CD14-positive monocyte (primary cell): ENCODE measurements at regions not wholly inside any gene's neighbourhood (a gene's known extent, or its start where the extent isn't known, plus 50 kb on each side); places are given as distances from the start of the nearest gene placed in this dataset.

ENCODE experiments used
- DNase-seq, 3 donors: peaks; one replicate each; pipeline ENCODE4 v3.0.0-alpha.2; 2011 to 2022
- H2AFZ ChIP-seq: 2 replicates; pipeline ENCODE4 v1.6.0; 2012; ENCODE audit warnings: mild to moderate bottlenecking, low read depth, low read length, inconsistent platforms; ENCODE audit not compliant: insufficient read depth, poor library complexity, severe bottlenecking
- H3K27ac ChIP-seq, 2 donors: 1 replicate in 1 of 2; 2 replicates in 1 of 2; pipeline ENCODE4 v1.5.1; 2012 to 2013; ENCODE audit warnings: low read length in 2 of 2, control low read depth in 1 of 2, inconsistent platforms in 1 of 2, low read depth in 1 of 2, mild to moderate bottlenecking in 1 of 2
- H3K27me3 ChIP-seq, 2 donors: one replicate each; pipeline versions ENCODE4 v1.6.0 to v1.6.1; 2011 to 2013; ENCODE audit warnings: low read length in 2 of 2; ENCODE audit not compliant: control insufficient read depth in 2 of 2, insufficient read depth in 2 of 2
- H3K36me3 ChIP-seq, 2 donors: replicated peaks in 1 of 2; 1 replicate in 1 of 2; 2 replicates in 1 of 2; pipeline versions ENCODE4 v1.5.1 to v1.6.1; 2012 to 2013; ENCODE audit warnings: low read length in 2 of 2, control low read depth in 1 of 2, inconsistent platforms in 1 of 2, mild to moderate bottlenecking in 1 of 2; ENCODE audit not compliant: insufficient read depth in 2 of 2, control insufficient read depth in 1 of 2
- H3K4me1 ChIP-seq, 2 donors: 1 replicate in 1 of 2; 2 replicates in 1 of 2; pipeline versions ENCODE4 v1.5.1 to v1.6.1; 2012 to 2013; ENCODE audit warnings: low read length in 2 of 2, control low read depth in 1 of 2, inconsistent platforms in 1 of 2, mild to moderate bottlenecking in 1 of 2, moderate library complexity in 1 of 2; ENCODE audit not compliant: insufficient read depth in 2 of 2, control insufficient read depth in 1 of 2
- H3K4me2 ChIP-seq: replicated peaks from 2 replicates; pipeline ENCODE3; 2012; ENCODE audit warnings: low read length, moderate library complexity, mild to moderate bottlenecking; ENCODE audit not compliant: poor library complexity, severe bottlenecking; ENCODE audit errors: extremely low read depth
- H3K4me3 ChIP-seq, 3 experiments: fragments of 200-600 bp in 1 of 3; sonication (generic) in 1 of 3; replicated peaks in 1 of 3; 1 replicate in 2 of 3; 2 replicates in 1 of 3; pipeline ENCODE4 v1.5.1; 2011 to 2013; ENCODE audit warnings: low read length in 3 of 3, mild to moderate bottlenecking in 3 of 3, control low read depth in 2 of 3, low read depth in 2 of 3, inconsistent platforms in 1 of 3, moderate library complexity in 1 of 3
- H3K79me2 ChIP-seq: 2 replicates; pipeline ENCODE4 v1.6.0; 2012; ENCODE audit warnings: mild to moderate bottlenecking, control low read depth, inconsistent platforms, low read length, moderate library complexity; ENCODE audit not compliant: insufficient read depth
- H3K9ac ChIP-seq: 2 replicates; pipeline ENCODE4 v1.6.0; 2017; ENCODE audit warnings: low read length, mild to moderate bottlenecking; ENCODE audit not compliant: insufficient read depth, poor library complexity, severe bottlenecking
- H3K9me3 ChIP-seq, 2 donors: replicated peaks in 1 of 2; 1 replicate in 1 of 2; 2 replicates in 1 of 2; pipeline versions ENCODE4 v1.5.1 to v1.6.1; 2012 to 2013; ENCODE audit warnings: low read length in 2 of 2, control low read depth in 1 of 2; ENCODE audit not compliant: control insufficient read depth in 1 of 2, insufficient read depth in 1 of 2
- H4K20me1 ChIP-seq: 2 replicates; pipeline ENCODE4 v1.6.0; 2012; ENCODE audit warnings: mild to moderate bottlenecking, low read length, control low read depth, moderate library complexity; ENCODE audit not compliant: insufficient read depth
- H3K27ac Mint-ChIP-seq, 7 donors: one replicate each; pipeline ENCODE4 v1.8.0; 2020; ENCODE audit warnings: mild to moderate bottlenecking in 7 of 7, mixed read lengths in 7 of 7, moderate library complexity in 6 of 7, inconsistent platforms in 2 of 7
- H3K27me3 Mint-ChIP-seq, 3 donors: one replicate each; pipeline ENCODE4 v1.8.0; 2021 to 2022; ENCODE audit warnings: low read depth in 3 of 3, mild to moderate bottlenecking in 3 of 3, mixed read lengths in 3 of 3, moderate library complexity in 3 of 3, inconsistent platforms in 1 of 3
- H3K36me3 Mint-ChIP-seq, 2 donors: one replicate each; pipeline ENCODE4 v1.8.0; 2020; ENCODE audit warnings: mixed read lengths in 2 of 2, inconsistent platforms in 1 of 2, mild to moderate bottlenecking in 1 of 2
- H3K4me1 Mint-ChIP-seq: one replicate; pipeline ENCODE4 v1.8.0; 2020; ENCODE audit warnings: mild to moderate bottlenecking, mixed read lengths
- H3K4me3 Mint-ChIP-seq, 2 donors: one replicate each; pipeline ENCODE4 v1.8.0; 2020; ENCODE audit warnings: mild to moderate bottlenecking in 2 of 2, mixed read lengths in 2 of 2, moderate library complexity in 1 of 2
- H3K9me3 Mint-ChIP-seq, 7 donors: one replicate each; pipeline ENCODE4 v1.8.0; 2020 to 2022; ENCODE audit warnings: mixed read lengths in 7 of 7, mild to moderate bottlenecking in 6 of 7, moderate library complexity in 6 of 7, inconsistent platforms in 2 of 7
- CTCF ChIP-seq: fragments of 200-600 bp; IDR thresholded peaks from one replicate; pipeline ENCODE4 v1.8.0; 2022; ENCODE audit warnings: antibody characterized with exemption, mild to moderate bottlenecking
- WGBS: methylation state at CpG from one replicate; pipeline ENCODE4 v1.1.5; 2013; ENCODE audit warnings: missing lambda C conversion rate; ENCODE audit not compliant: insufficient coverage; 5-methylcytosine and 5-hydroxymethylcytosine counted together
- intact Hi-C, 2 donors: fragments of 100-400 bp; cut with micrococcal nuclease; formaldehyde crosslinking; loops; one replicate each; pipeline versions ENCODE4 v1.15.0 to v1.15.1; 2023

- no peak overlapping the region for H3K27ac Mint-ChIP-seq
- no peaks in the 10 kb centered on the region for H3K4me1 Mint-ChIP-seq
- DNase-seq: no peak
- H3K36me3 ChIP-seq: no peaks in the 10 kb centered on the region
- no peak overlapping the region for H3K4me3 Mint-ChIP-seq
- H3K79me2 ChIP-seq: no peaks in the 10 kb centered on the region
- peaks cover 0 to 2% (median 1%) of the 10 kb centered on the region in 7 donors for H3K9me3 Mint-ChIP-seq
- no peak overlapping the region for H3K9ac ChIP-seq
- TF ChIP-seq CTCF: no peak
- H3K4me1 ChIP-seq: no peaks in the 10 kb centered on the region
- no peak overlapping the region for H3K27ac ChIP-seq
- no CpG with 5 or more reads among the region's 1 CpG for WGBS
- no peaks in the 10 kb centered on the region for H3K36me3 Mint-ChIP-seq
- no peaks in the 10 kb centered on the region for H3K9me3 ChIP-seq
- H2AFZ ChIP-seq: no peak overlapping the region
- no peaks in the 10 kb centered on the region for H4K20me1 ChIP-seq
- no peak overlapping the region for H3K4me2 ChIP-seq
- peaks cover 0 to 1% (median under 1%) of the 10 kb centered on the region in 3 donors for H3K27me3 Mint-ChIP-seq
- no peaks in the 10 kb centered on the region for H3K27me3 ChIP-seq
- intact Hi-C loops: no loop called here
- H3K4me3 ChIP-seq: no peak overlapping the region
These were observed 208.4 kb upstream of the TRAM1L1 start for GRCh38 chr4:117293784-117294183.

- no peak overlapping the region for H3K4me3 ChIP-seq
- H4K20me1 ChIP-seq: no peaks in the 10 kb centered on the region
- no peaks in the 10 kb centered on the region for H3K27me3 ChIP-seq
- WGBS: no CpG with 5 or more reads among the region's 2 CpGs
- Mint-ChIP-seq H3K9me3 (peaks cover 0 to 5% (median 0%) of the 10 kb centered on the region in 7 donors), H3K4me3 (no peak overlapping the region), H3K27ac (no peak overlapping the region), H3K36me3 (no peaks in the 10 kb centered on the region), H3K4me1 (no peaks in the 10 kb centered on the region), H3K27me3 (peaks cover 0 to 2% (median 0%) of the 10 kb centered on the region in 3 donors)
- no peak overlapping the region for H2AFZ ChIP-seq
- H3K4me1 ChIP-seq: no peaks in the 10 kb centered on the region
- no peaks in the 10 kb centered on the region for H3K79me2 ChIP-seq
- no peak overlapping the region for H3K9ac ChIP-seq
- H3K9me3 ChIP-seq: no peaks in the 10 kb centered on the region
- no peaks in the 10 kb centered on the region for H3K36me3 ChIP-seq
- no peak for DNase-seq
- no peak overlapping the region for H3K27ac ChIP-seq
- TF ChIP-seq CTCF: no peak
- no peak overlapping the region for H3K4me2 ChIP-seq
- intact Hi-C loops: no loop called here
These were observed 216.8 kb upstream of the TRAM1L1 start for GRCh38 chr4:117302226-117302625.
